Natural killer cell (primary cell): ENCODE measurements at regions not wholly inside any gene's neighbourhood (a gene's known extent, or its start where the extent isn't known, plus 50 kb on each side); places are given as distances from the start of the nearest gene placed in this dataset.

Experiments used
- ATAC-seq, 3 donors: fragments of 150-1000 bp in 2 of 3; fragments of 200-7000 bp in 1 of 3; cut with Tn5 transposase; 1 replicate in 1 of 3; 2 replicates in 2 of 3; pipeline ENCODE4 v1.10.0; 2021; ENCODE audit warnings: mild to moderate bottlenecking in 2 of 3, moderate library complexity in 2 of 3
- DNase-seq, 2 donors: peaks; one replicate each; pipeline versions ENCODE4 v3.0.0 to v3.0.0-alpha.2; 2013 to 2021; ENCODE audit warnings: mixed read lengths in 1 of 2
- H3K27ac ChIP-seq: one replicate; pipeline ENCODE4 v1.5.1; 2013; ENCODE audit warnings: mild to moderate bottlenecking, low read length
- H3K27me3 ChIP-seq: one replicate; pipeline ENCODE4 v1.6.1; 2013; ENCODE audit warnings: low read length; ENCODE audit not compliant: control insufficient read depth, insufficient read depth
- H3K36me3 ChIP-seq: one replicate; pipeline ENCODE4 v1.6.1; 2013; ENCODE audit warnings: low read length; ENCODE audit not compliant: control insufficient read depth, insufficient read depth
- H3K4me1 ChIP-seq: one replicate; pipeline ENCODE4 v1.6.1; 2013; ENCODE audit warnings: low read length; ENCODE audit not compliant: control insufficient read depth, insufficient read depth
- H3K4me3 ChIP-seq: one replicate; pipeline ENCODE4 v1.5.1; 2013; ENCODE audit warnings: low read length
- H3K9me3 ChIP-seq: one replicate; pipeline ENCODE4 v1.6.1; 2013; ENCODE audit warnings: low read length; ENCODE audit not compliant: control insufficient read depth, insufficient read depth
- H3K27ac Mint-ChIP-seq, 2 donors: one replicate each; pipeline ENCODE4 v1.8.0; 2022; ENCODE audit warnings: mild to moderate bottlenecking in 2 of 2, mixed read lengths in 2 of 2, moderate library complexity in 1 of 2
- H3K27me3 Mint-ChIP-seq, 2 donors: one replicate each; pipeline ENCODE4 v1.8.0; 2022; ENCODE audit warnings: low read depth in 2 of 2, mixed read lengths in 2 of 2
- H3K36me3 Mint-ChIP-seq: one replicate; pipeline ENCODE4 v1.8.0; 2022; ENCODE audit warnings: mixed read lengths
- H3K4me1 Mint-ChIP-seq, 2 donors: one replicate each; pipeline ENCODE4 v1.8.0; 2022; ENCODE audit warnings: mixed read lengths in 2 of 2
- H3K4me3 Mint-ChIP-seq: one replicate; pipeline ENCODE4 v1.8.0; 2022; ENCODE audit warnings: mild to moderate bottlenecking, moderate library complexity, mixed read lengths
- H3K9me3 Mint-ChIP-seq, 2 donors: one replicate each; pipeline ENCODE4 v1.8.0; 2022; ENCODE audit warnings: mixed read lengths in 2 of 2
- CTCF ChIP-seq: fragments of 200-600 bp; IDR thresholded peaks from one replicate; pipeline ENCODE4 v1.8.0; 2022; ENCODE audit warnings: antibody characterized with exemption
- WGBS: methylation state at CpG from one replicate; pipeline ENCODE4 v1.1.7; 2013; ENCODE audit warnings: missing lambda C conversion rate; ENCODE audit not compliant: insufficient coverage; 5-methylcytosine and 5-hydroxymethylcytosine counted together
- intact Hi-C: fragments of 100-400 bp; cut with micrococcal nuclease; formaldehyde crosslinking; loops from one replicate; pipeline ENCODE4 v1.14.2; 2022

DNA sequence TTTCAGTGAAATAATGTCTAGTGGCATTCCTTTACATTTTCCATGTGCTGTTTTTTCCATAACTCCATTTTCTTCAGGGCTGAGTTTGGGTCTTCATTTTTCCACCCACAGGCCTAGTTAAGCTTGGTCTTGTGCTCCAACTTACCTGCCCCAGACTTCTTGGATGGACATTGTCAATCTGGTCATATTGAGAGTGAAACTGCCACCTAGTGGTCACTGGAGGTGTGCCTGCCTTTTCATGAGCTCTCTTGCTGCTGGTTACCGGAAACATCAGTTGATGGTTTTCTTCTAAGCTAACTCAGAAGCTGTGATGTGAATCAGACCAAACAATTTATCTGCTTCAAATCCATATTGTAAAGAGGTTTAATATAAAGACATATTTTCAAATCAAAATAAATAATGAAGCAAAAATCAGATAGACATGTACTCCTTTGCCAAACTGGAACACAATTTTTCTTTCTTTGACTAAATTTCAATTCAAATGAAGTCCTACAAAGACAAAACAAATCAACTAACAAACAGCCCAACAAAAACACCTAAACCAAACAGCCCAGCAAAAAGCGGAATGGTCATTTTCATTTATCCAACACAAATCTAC is 135.1 kb upstream of the RASGRP1 start:
- Histone ChIP-seq H3K9me3 (no peaks in the 10 kb centered on the region), H3K36me3 (no peaks in the 10 kb centered on the region), H3K27me3 (no peaks in the 10 kb centered on the region), H3K27ac (no peak overlapping the region), H3K4me1 (peaks cover 26% of the 10 kb centered on the region), H3K4me3 (no peak overlapping the region)
- H3K27ac Mint-ChIP-seq: peak overlapping the region; percentile 41 to 59
- 40% methylated on average over 2 of the region's 2 CpGs for WGBS
- TF ChIP-seq CTCF: peak; percentile 85
- no peaks in the 10 kb centered on the region for H3K36me3 Mint-ChIP-seq
- H3K27me3 Mint-ChIP-seq: no peaks in the 10 kb centered on the region
- DNase-seq (peak; percentile 50 to 90), ATAC-seq (peak; percentile 49 to 72 (median 51))
- H3K4me1 Mint-ChIP-seq: peaks cover 36 to 39% of the 10 kb centered on the region in 2 donors
- no peaks in the 10 kb centered on the region for H3K9me3 Mint-ChIP-seq
- H3K4me3 Mint-ChIP-seq: peak overlapping the region; percentile 4
- intact Hi-C loops: loop anchor here (1.0 to 2.0 kb wide), 3 partner anchors 16 to 259 kb away; no protein-coding TSS in a partner anchor

DNA sequence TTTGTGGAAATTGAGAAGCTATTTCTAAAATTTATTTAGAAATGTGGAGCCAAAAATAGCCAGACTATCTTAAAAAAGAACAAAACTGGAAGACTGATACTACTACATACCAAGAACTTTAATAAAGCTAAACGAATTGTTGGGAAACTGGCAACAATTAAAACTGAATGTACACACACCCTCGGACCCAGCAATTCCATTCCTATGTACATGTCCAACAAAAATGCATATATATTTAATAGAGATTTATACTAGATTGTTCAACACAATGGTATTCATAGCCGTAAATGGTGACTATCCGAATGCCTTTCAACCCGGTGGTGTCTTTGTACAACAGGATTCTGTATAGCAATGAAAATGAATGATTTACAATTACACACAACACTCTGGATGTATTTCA is 136.5 kb upstream of the RASGRP1 start:
- intact Hi-C loops: no loop called here
- H3K4me1 ChIP-seq: peaks cover 19% of the 10 kb centered on the region
- no peak overlapping the region for H3K27ac Mint-ChIP-seq

DNA sequence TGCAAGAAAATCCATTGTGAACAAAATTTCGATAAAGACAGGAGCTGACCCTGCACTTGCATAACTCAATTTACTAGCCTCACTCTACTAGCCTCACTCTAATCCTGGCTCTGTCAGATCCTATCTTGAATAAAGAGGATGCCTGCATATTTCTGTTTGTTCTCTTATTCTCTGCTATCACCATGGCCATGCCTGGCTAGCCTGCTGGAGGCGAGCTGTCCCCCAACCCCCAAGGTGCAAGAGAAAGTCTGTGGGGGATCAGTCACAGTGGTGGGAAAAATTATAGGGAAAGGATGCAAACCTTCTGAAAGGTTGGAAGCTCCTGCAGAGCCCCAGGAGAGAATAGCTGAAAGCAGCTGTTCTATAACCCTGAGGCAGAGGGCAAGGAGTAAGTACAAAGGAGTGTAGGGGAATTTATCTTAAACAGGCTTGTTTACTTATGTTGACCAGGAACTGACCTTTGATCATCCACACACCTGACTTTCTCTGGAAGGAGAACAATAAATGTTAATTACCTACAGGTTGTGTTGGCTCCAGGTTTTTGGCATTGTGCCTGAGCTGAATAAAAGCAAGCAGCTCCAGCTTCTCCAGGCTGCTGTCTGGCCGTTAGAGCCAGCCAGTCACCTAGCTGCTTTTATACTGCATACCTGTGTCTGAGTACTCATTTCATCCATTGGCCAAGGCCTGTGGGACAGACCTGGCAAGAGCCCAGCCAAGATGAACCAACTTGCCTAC is 137.7 kb upstream of the RASGRP1 start:
- Histone ChIP-seq H3K4me3 (no peak overlapping the region), H3K27me3 (no peaks in the 10 kb centered on the region), H3K9me3 (no peaks in the 10 kb centered on the region), H3K4me1 (peaks cover 11% of the 10 kb centered on the region), H3K36me3 (no peaks in the 10 kb centered on the region), H3K27ac (no peak overlapping the region)
- intact Hi-C loops: no loop called here
- no peak for TF ChIP-seq CTCF
- no peak for ATAC-seq
- H3K27ac Mint-ChIP-seq: no peak overlapping the region
- peaks cover 0 to 6% of the 10 kb centered on the region in 2 donors for H3K27me3 Mint-ChIP-seq
- no peaks in the 10 kb centered on the region for H3K36me3 Mint-ChIP-seq
- WGBS: 93% methylated on average over 3 of the region's 3 CpGs
- DNase-seq: no peak
- H3K9me3 Mint-ChIP-seq: no peaks in the 10 kb centered on the region
- H3K4me3 Mint-ChIP-seq: no peak overlapping the region
- H3K4me1 Mint-ChIP-seq: peaks cover 11 to 13% of the 10 kb centered on the region in 2 donors

More for the DNA sequence above, 136.5 kb upstream of the RASGRP1 start:
- TF ChIP-seq CTCF: no peak
- no peaks in the 10 kb centered on the region for H3K9me3 ChIP-seq
- no peaks in the 10 kb centered on the region for H3K36me3 ChIP-seq
- H3K4me3 ChIP-seq: no peak overlapping the region
- 100% methylated on average over 1 of the region's 5 CpGs for WGBS
- no peaks in the 10 kb centered on the region for H3K36me3 Mint-ChIP-seq
- DNase-seq (no peak), ATAC-seq (no peak)
- H3K9me3 Mint-ChIP-seq: no peaks in the 10 kb centered on the region
- no peak overlapping the region for H3K27ac ChIP-seq
- H3K27me3 ChIP-seq: no peaks in the 10 kb centered on the region
- H3K27me3 Mint-ChIP-seq: no peaks in the 10 kb centered on the region
- peaks cover 23 to 25% of the 10 kb centered on the region in 2 donors for H3K4me1 Mint-ChIP-seq
- H3K4me3 Mint-ChIP-seq: no peak overlapping the region
